ENCODE measurements at regions not wholly inside any gene's neighbourhood (a gene's known extent, or its start where the extent isn't known, plus 50 kb on each side); places are given as distances from the start of the nearest gene placed in this dataset.

GRCh38 chr16:6835941-6836340, 496.7 kb upstream of the RBFOX1 start:
- no peak for TF ChIP-seq ZNF274 (IDR thresholded peaks at IDR 0.05; ENCODE audit: low read depth, low read length)
- TF ChIP-seq YY1 (IDR thresholded peaks at IDR 0.05; ENCODE audit: insufficient read depth, insufficient read length) = no peak
